HG03095 (cell line): ENCODE measurements at regions not wholly inside any gene's neighbourhood (a gene's known extent, or its start where the extent isn't known, plus 50 kb on each side); places are given as distances from the start of the nearest gene placed in this dataset.

Source experiments
- ATAC-seq: cut with Tn5 transposase; IDR thresholded peaks from one replicate; pipeline ENCODE4 v1.9.1; 2021; ENCODE audit warnings: moderate library complexity; ENCODE audit not compliant: unreplicated experiment

DNA sequence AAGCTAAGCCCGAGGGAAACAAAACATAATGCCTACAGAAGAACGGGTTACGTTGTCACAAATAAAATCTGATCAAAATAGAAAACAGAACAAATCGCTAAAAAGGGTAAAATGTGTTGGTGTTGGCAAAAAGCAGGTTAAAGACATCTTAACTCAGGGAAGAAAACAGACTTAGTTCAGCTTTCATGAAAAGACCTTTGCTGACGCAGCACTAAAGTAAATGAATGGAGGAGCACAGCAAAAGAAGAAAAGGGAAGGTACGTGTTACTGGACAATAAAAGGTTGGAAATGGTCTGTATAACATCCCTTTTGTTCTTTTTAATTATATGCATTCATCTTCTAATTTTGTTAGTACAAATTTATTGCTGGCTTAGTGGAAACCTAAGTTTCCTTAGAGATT lies 117.4 kb upstream of the DSEL start:
- no peak for ATAC-seq

DNA sequence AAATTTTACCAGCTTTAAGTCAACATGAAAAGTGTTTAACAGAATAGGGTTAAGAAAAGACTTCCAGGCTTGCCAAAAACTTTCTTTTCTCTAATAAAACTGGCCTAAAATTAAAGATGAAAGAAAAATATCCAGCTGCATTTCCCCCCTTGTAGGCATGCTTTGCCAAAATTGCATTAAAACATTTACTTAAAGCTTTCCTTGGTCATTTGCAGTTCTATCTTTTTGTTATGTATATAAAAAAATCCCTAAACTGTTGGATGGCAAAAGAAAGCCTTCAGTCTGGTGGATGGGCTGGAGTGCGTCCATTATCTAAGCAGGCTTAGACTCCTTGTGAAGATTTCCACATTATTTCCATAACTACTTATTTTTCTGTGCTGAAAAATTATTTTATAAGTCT lies 105.4 kb upstream of the DSEL start:
- no peak for ATAC-seq

DNA sequence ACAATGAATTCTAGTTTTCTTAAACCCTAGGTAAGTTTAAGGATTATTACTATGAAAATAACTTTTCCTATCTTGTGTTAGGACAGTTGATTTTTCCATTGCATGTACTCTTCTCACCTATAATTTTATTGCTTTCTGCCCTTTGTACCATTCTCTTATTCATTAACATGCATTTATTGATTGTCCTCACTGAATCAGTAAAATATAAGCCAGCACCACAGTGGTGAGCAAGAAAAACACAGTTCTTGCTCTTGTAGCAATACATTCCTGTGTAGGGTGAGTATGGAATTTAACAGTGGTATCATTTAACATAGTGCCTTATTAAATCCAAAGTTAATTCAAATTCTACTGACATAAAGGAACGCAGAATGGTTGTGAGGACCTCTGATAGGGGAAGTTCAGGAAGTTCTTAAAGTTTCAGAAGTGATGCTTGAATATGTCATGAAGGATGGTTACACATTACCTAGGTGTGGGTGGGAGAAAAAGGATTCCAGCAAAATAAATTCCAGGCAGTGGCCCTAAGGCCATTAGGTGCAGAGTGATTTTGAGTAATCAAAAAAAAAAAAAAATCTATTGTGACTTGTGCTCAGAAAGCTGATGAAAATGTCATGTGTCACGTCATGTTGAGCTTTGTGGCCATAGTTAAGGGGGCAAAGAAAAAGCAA lies 104.7 kb upstream of the DSEL start:
- ATAC-seq: no peak

DNA sequence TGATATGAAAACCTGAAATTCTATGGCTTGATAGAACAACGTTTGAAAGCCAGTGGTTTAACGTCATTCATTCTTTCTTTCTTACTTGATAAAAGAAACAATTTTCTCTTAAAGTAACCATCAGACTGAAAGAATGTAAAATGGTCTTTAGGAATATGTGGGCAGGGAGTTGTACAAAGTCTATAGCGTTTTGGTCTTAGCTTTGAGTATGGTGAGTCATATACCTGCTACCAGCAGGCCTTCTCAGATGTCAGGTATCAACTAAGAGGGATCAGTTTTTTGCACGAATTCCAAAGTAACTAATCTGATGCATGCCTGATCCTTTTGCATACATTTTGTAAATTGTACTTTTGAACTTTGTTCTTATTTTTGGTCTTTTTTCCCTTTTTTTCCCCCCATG lies 101.5 kb upstream of the DSEL start:
- ATAC-seq: no peak

DNA sequence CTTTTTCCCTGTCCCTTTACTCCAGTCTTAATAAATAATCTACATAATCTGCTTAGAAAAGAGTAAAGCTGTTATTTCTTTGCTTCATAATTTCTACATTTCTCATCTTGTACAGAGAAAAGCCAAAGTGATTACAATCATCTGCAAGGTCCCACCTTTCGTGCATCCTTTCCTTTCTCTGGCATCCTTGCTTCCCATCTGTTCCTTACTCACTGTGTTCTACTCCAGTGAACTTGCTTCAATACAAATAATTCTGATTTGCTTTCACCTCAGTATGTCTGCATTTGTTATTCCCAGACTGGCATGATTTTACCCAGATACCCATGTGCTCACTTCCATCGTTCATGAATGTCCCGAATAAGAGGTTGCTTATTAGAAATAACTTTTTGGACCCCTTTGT lies 99.4 kb upstream of the DSEL start:
- no peak for ATAC-seq

DNA sequence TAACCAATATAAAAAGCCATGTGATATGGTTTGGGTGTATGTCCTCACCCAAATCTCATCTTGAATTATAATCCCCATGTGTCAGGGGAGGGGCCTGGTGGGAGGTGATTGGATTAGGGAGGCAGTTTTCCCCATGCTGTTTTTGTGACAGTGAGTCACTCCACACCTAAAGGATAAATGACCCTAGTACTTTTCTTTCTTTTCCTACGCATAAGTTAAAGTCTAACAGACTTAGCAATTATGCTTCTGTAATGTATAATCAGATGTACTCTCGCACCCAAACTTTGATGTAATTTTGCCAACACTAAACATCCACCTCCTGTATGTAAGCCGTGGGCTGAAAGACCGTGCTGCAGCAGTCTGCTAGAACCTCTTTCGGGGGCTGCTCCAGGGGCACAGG lies 97.2 kb upstream of the DSEL start:
- no peak for ATAC-seq

DNA sequence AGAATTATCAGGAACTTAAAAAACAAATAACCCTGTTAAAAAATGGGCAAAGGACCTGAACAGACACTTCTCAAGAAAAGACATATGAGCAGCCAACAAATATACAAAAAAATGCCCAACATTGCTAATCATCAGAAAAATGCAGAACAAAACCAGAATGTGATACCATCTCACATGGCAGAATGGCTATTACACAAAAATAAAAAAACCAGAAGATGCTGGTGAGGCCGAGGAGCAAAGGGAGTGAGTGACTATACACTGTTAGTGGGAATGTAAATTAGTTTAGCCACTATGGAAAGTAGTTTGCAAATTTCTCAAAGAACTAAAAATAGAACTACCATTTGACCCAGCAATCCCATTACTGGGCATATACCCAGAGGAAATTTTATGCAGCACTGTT lies 95.8 kb upstream of the DSEL start:
- no peak for ATAC-seq

DNA sequence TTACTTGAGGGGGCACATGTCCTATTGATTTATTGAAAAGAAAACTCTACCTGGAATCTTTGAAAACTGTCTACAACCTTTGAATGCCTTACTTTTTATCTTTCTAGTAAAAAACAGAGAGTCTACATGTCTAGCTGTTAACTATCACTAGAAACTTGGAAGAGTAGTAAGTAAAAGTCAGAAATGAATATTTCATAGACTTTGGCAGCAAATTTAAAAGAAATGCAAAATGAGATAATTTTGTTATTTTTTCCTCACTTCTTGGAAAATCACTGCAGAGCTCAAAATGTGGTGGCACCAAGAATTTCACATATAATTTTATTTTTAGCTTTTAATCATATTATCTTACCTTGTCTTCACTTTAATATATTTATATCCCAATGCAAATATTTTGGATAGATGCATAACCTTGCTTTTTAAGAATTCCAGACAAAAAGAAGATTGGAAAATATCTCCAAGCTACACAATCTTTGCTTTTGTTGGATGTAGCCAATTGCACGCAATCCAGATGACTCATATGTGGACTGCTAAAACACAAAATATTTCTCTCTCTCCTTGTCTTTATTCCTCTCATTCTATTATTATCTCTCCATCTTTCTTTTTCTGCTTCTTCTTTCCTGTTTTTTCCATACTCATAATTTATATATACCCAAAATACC lies 92.2 kb upstream of the DSEL start:
- ATAC-seq: no peak

DNA sequence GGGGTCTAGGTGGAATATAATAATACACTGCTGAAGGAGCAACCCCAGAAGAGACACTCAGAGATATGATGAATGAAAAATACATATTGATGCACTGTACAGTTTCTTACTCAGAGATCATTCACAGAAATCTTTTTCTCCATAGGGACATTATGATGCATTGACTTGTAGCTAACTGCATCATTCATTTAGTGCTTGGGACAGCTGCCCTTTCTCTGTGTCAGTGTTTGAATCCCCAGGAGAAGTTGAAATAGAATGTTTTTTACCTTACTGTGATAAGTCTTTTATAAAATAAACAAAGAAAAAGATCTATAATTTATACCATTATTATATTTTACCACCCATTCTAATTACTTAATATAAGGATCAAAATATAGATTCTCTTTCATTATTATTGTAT lies 91.7 kb upstream of the DSEL start:
- ATAC-seq: no peak

DNA sequence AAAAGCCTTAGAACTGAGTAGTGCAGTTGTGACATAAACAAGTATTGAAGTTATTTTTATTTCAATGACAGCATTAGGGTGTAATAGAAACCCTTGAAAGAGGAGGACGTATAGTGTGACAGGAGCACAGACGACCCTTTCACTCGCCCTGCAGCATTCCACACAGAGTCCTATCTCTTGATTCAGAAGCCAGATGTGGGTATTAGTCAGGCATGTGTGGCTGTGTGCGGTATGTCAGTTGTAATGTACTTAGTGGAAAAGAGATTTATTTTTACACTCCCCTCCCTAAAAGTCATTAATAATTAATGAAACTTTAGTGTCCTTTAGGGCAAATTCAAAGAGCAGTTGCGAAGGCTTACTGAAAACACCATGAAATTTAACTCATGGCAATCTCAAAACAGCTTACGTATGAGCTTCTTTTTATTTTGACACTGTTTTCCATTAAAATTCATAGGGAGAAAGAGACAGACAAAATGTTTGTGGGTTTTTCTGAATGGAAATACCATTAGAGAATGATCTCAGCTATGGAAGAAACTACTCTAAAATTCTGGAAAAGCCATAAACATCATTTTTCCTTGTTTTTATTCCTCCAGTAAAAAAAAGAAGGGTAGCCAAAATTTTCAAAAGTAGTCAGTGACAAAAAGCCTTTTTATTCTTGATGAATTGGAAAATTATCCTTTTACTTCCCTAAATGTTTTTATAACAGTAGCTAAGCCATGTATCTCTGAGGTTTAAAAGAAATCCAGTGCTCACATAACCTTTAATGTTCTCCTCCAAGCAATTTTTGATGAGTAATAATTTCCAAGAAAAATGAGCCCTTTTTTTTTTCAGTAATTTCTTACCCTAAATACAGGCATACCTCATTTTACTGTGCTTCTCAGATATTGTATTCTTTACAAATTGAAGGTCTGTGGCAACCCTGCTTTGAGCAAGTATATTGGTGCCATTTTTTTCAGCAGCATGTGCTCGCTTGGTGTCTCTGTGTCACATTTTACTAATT lies 84.0 kb upstream of the DSEL start:
- no peak for ATAC-seq

DNA sequence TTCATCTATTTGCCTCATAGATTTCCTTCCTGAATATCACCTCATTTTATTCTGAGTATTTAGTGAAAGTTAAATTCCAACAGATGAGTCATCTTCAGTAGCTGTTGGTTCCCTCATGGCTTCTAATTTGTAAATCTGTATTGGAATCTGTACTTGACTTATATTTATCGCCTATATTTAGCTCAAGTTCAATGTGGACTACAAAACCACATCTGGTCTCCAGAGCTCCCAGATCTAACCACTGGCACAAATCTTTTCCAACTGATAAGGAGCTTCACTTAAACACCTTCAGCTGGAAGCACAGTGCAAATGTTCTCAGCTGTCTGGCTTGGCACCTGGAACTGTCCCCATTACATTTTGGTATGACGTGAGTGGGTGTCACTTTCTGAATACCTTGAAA lies 82.8 kb upstream of the DSEL start:
- no peak for ATAC-seq

DNA sequence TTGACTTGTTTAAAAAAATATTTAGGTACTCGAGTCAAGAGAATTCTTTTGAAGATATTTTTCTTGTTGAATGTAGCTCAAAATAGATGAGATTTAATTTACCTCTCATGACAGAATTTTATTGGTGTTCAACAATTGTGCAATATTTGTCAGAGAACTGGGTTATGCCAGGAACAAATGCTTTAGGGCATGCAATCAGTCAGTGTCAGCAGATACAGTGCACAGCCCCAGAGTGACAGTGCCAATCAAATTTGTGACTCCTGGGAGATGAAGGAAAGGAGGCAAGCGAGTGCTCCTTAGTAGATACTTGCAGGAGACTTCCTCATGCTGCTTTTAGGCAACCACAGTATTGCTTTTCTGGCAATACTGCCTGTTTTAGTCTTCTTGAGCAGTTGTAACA lies 81.2 kb upstream of the DSEL start:
- no peak for ATAC-seq

DNA sequence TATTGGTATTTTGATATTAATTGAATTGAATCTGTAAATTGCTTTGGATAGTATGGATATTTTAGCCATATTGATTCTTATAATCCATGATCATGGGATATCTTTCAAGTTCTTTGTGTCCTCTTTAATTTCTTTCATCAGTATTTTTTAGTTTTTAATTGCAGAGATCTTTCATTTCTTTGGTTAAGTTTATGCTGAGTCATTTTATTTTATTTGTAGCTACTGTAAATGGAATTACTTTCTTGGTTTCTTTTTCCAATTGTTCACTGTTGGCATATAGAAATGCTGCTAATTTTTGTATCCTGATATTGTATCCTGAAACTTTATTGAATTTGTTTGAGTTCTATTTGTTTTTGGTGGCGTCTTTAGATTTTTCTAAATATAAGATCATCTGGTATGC lies 79.5 kb upstream of the DSEL start:
- ATAC-seq: no peak

DNA sequence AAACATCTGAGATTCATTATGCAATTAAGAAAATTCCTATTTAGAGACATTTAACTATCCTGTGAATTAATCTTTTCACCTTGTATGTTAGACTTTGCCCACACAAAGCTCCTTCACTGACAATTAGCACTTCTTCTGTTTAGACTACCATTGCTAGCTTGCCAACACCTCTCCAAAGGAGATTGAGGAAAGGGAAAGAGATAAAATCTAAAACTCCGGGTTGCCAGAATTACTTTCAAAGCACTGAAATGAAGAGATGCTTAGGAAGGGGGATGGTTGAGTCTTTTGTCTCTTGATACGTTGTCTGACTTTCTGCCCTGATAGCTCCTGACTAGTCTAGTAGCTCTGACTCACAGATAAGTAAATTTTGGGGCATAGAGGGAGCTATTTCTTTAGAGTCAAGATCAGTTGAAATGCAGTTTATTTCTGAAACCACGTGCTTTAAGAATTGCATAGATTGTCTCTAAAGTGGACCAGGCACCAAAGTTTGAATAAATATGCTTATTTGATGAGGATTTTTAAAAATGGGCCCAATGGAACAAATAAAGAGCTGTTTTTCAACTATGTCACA lies 74.1 kb upstream of the DSEL start:
- ATAC-seq: no peak

DNA sequence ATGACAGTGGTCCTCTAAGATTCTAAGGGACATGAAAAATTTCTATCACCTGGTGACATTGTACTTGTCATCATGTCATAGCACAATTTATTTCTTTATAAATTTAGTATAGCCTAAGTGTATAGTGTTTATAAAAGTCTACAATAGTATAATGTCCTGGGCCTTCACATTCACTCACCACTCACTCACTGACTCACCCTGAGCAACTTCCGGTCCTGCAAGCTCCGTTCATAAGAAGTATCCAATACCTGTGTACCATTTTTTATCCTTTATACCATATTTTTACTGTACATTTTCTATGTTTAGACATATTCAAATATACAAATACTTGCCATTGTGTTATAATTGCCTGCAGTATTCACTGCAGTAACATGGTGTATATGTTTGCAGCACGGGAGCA lies 72.8 kb upstream of the DSEL start:
- ATAC-seq: no peak

DNA sequence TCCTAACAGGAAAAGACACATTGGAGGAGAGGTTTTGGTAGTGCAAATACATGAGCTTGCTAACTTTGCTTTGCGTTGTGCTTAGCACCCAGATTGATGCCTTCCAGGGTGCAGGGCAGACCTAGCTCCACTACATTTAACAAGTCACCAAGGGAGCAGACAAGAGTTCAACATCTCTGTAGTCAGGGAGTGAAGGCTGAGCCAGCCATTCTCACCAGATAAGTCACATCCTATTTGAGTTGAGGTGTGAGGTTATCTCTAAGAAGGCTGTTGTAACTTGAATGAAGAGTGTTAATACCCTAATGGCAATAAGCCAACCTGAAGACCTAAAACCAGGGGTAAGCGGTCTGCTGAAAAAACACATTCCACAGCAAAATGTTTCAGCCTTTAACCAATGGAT lies 69.6 kb upstream of the DSEL start:
- ATAC-seq: no peak

DNA sequence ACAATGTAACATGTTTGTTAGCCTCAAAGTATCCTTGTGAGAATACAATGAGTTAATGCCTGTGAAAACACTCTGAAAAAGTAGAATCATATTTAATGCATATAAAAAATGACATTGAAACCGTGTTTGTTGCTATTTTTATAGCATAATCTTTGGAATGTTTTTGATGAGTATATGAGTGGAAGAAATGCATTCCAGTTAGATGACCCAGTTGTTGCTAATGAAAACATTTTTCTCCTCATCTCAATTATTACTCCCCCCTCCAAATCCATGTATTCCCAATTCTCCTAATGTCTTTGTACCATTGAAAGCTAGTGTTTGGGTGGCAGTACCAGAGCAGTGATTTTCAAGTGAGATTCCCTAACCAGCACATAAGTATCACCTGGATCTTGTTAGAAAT lies 67.1 kb upstream of the DSEL start:
- no peak for ATAC-seq

DNA sequence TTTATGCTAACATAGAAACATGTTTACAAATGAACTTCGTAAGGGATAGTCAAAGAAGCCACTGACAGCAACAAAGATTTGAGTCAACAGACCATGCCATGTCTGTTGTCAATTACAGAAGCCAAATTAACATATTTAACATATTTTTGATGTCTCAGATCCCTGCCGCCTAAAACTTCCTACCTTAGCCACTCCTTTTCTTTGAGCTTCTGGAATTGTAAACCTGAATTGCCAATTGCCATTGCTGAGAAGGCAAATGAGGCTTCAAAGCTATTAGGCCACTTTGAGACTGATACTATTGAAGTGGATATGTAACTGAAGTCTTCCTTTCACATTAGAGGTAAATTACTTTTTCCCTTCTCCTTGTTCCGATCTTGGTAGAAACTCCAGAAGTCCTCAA lies 66.0 kb upstream of the DSEL start:
- ATAC-seq: no peak

DNA sequence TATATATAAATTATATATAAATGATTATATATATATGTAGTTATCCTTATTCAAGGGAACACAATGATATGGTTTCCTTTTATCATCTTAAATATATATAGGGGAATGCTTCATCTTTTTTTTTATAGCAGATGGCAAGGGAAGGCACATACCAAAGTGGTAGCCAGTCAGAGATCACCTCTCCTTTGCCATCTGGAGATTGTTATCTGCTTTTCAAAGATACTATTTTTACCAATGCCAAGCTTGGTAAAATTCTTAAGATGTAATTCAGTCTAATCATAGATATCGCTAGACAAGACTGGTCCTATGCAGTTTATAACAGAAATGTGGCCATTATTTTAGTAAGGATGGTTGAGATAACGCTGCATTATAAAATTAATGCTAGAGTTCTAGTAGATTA lies 64.7 kb upstream of the DSEL start:
- ATAC-seq: no peak

DNA sequence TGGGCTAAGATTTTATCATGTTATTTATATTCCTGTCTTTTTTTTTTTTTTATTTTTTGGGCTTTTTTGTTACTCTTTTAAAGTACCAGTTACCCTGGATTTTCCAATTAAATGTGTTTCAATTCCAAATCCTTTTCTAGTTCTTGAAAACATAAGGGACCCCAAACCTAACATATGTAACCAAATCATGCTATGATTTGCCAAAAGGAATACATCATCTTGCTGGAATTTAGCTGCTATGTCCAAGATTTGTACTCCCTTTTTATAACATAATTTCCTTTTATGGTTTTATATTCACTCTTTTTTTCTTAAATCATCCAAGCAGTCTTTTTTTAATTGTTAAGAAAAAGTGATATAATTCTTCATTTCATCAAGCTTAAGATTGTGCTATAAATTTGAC lies 60.9 kb upstream of the DSEL start:
- no peak for ATAC-seq

DNA sequence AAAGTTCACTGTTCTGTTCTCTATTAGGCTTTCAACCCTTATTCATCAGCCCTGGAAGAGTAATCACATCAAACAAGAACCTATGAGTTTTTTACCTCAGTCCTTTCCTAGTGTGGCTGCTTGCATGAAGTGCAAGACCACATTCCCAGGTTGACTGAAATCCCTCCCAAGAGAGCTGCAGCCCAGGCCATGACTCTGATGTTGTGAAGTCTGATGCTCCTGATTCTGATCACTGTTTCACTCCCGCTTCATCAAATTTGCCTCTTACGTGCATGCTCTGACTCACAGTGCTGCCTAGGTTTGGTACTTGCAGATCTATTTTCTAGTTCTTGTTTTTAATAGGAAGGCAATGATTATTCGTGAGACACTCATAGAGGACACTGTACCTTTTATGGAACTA lies 58.2 kb upstream of the DSEL start:
- no peak for ATAC-seq

DNA sequence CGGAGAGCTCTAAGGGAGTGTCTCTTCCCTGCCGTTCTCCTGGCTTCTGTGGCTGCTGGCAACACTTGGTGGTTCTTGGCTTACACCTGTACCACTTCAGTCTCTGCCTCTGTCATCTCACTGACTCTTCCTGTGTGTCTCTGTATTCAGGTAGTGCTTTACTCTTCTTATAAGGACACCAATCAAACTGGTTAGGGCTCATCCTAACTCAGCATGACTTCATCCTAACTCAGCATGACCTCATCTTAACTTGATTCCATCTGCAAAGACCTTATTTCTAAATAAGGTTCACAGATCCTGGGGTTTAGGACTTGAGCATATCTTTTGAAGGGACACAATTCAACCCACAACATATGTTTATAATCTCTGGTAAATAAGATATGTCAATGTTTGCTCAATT lies 51.6 kb upstream of the DSEL start:
- ATAC-seq: no peak
